GM18861 (cell line): ENCODE measurements at regions not wholly inside any gene's neighbourhood (a gene's known extent, or its start where the extent isn't known, plus 50 kb on each side); places are given as distances from the start of the nearest gene placed in this dataset.

Experiments used
- ATAC-seq: cut with Tn5 transposase; IDR thresholded peaks from one replicate; pipeline ENCODE4 v1.9.1; 2021; ENCODE audit not compliant: unreplicated experiment

- ATAC-seq, result no peak
Measured at GRCh38 chr10:36506261-36506660, 619.1 kb upstream of the ANKRD30A start.

GRCh38 chr10:36504758-36505157 is 620.6 kb upstream of the ANKRD30A start:
- no peak for ATAC-seq

- no peak for ATAC-seq
Measured at GRCh38 chr10:36500266-36500665, 625.1 kb upstream of the ANKRD30A start.

- no peak for ATAC-seq
Measured at GRCh38 chr10:36499693-36500092, 625.7 kb upstream of the ANKRD30A start.

- ATAC-seq, result no peak
Measured at GRCh38 chr10:36496758-36497157, 628.6 kb upstream of the ANKRD30A start.

- no peak for ATAC-seq
Measured at GRCh38 chr10:36494371-36494770, 631.0 kb upstream of the ANKRD30A start.

GRCh38 chr10:36493516-36493880 is 631.9 kb upstream of the ANKRD30A start:
- no peak for ATAC-seq

GRCh38 chr10:36492590-36493515 is 632.5 kb upstream of the ANKRD30A start:
- ATAC-seq, result no peak

- ATAC-seq, result no peak
Measured at GRCh38 chr10:36491926-36492325, 633.5 kb upstream of the ANKRD30A start.

- no peak for ATAC-seq
Measured at GRCh38 chr10:36489611-36490228, 635.7 kb upstream of the ANKRD30A start.

GRCh38 chr10:36489181-36489580 is 636.2 kb upstream of the ANKRD30A start:
- no peak for ATAC-seq

- ATAC-seq, result no peak
Measured at GRCh38 chr10:36488579-36488978, 636.8 kb upstream of the ANKRD30A start.

- no peak for ATAC-seq
Measured at GRCh38 chr10:36479073-36479472, 646.3 kb upstream of the ANKRD30A start.

- no peak for ATAC-seq
Measured at GRCh38 chr10:36476399-36476798, 649.0 kb upstream of the ANKRD30A start.

GRCh38 chr10:36475746-36476145 is 649.7 kb upstream of the ANKRD30A start:
- no peak for ATAC-seq

- no peak for ATAC-seq
Measured at GRCh38 chr10:36474456-36474855, 650.9 kb upstream of the ANKRD30A start.

GRCh38 chr10:36473122-36473521 is 652.3 kb upstream of the ANKRD30A start:
- ATAC-seq, result no peak

- ATAC-seq, result no peak
Measured at GRCh38 chr10:36469585-36469984, 655.8 kb upstream of the ANKRD30A start.

GRCh38 chr10:36468620-36469019 is 656.8 kb upstream of the ANKRD30A start:
- ATAC-seq, result no peak

- no peak for ATAC-seq
Measured at GRCh38 chr10:36465604-36466379, 659.6 kb upstream of the ANKRD30A start.

GRCh38 chr10:36464291-36464690 is 661.1 kb upstream of the ANKRD30A start:
- no peak for ATAC-seq

- no peak for ATAC-seq
Measured at GRCh38 chr10:36463390-36463789, 662.0 kb upstream of the ANKRD30A start.
